Prostate gland (tissue), 2 donors: ENCODE measurements at regions not wholly inside any gene's neighbourhood (a gene's known extent, or its start where the extent isn't known, plus 50 kb on each side); places are given as distances from the start of the nearest gene placed in this dataset.

ENCODE experiments used
- CTCF ChIP-seq, 4 experiments: fragments of 200-600 bp in 2 of 4; fragments of 450-650 bp in 2 of 4; sonication (generic) in 2 of 4; IDR thresholded peaks; 1 replicate in 3 of 4; 2 replicates in 1 of 4; pipeline ENCODE4 v1.5.1; 2016 to 2019; ENCODE audit warnings: antibody characterized with exemption in 4 of 4, mild to moderate bottlenecking in 2 of 4, moderate library complexity in 2 of 4
- POLR2AphosphoS5 ChIP-seq: sonication (generic); formaldehyde crosslinking; IDR thresholded peaks from one replicate; pipeline ENCODE4 v1.6.1; 2017; ENCODE audit warnings: antibody characterized with exemption

- TF ChIP-seq POLR2AphosphoS5 (no peak), CTCF (IDR thresholded peaks at IDR 0.05) (peak; percentile 65 to 79 (median 73))
These were observed 174.0 kb upstream of the PRICKLE2 start for GRCh38 chr3:64399205-64399800.
